WERI-Rb-1 (cell line): ENCODE measurements at regions not wholly inside any gene's neighbourhood (a gene's known extent, or its start where the extent isn't known, plus 50 kb on each side); places are given as distances from the start of the nearest gene placed in this dataset.

Experiments
- DNase-seq: peaks from one replicate; pipeline ENCODE4 v3.0.0-alpha.2; 2020
- H3K27ac ChIP-seq: fragments of 250-450 bp; sonication (Bioruptor Pico); 2 replicates; pipeline ENCODE4 v1.5.1; 2020; ENCODE audit warnings: mild to moderate bottlenecking, moderate library complexity
- H3K27me3 ChIP-seq: fragments of 250-450 bp; sonication (Bioruptor Pico); 2 replicates; pipeline ENCODE4 v1.5.1; 2021; ENCODE audit warnings: mild to moderate bottlenecking, low read depth, moderate library complexity; ENCODE audit not compliant: insufficient read depth, severe bottlenecking
- H3K36me3 ChIP-seq: fragments of 250-450 bp; sonication (Bioruptor Pico); 2 replicates; pipeline ENCODE4 v1.5.1; 2020; ENCODE audit warnings: mild to moderate bottlenecking, moderate library complexity
- H3K4me3 ChIP-seq: 2 replicates; pipeline ENCODE4 v1.5.1; 2011; ENCODE audit warnings: low read depth, mild to moderate bottlenecking, control low read depth, low read length
- H3K9me3 ChIP-seq: fragments of 250-450 bp; sonication (Bioruptor Pico); 2 replicates; pipeline ENCODE4 v1.5.1; 2021; ENCODE audit warnings: mild to moderate bottlenecking, moderate library complexity; ENCODE audit not compliant: severe bottlenecking
- TF ChIP-seq, protein P1 (sequence below): IDR thresholded peaks from 2 replicates; pipeline ENCODE4 v1.5.1; 2011; ENCODE audit warnings: low read depth, mild to moderate bottlenecking, control low read depth, inconsistent platforms, low read length

DNA sequence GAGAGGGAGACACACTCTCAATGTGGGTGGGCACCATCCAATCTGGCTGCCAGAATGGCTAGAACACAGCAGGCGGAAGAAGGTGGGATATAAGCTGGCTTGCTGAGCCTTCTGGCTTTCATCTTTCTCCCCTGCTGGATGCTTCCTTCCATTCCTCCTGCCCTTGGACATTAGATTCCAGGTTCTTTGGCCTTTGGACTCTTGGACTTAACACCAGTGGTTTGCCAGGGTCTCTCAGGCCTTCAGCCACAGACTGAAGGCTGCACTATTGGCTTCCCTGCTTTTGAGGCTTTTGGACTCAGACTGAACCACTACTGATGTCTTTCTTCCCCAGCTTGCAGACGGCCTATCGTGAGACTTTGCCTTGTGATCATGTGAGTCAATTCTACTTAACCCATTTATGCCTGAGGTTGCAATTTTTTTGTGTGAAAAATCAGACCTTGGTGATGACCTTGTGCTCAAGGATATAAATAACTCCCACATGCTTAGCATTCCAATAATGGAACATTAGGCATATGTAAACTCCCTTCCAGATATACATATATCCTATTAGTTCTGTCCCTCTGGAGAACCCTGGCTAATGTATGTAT, 56.7 kb upstream of the CD55 start:
- Histone ChIP-seq H3K9me3 (no peaks in the 10 kb centered on the region), H3K27ac (no peak overlapping the region), H3K4me3 (no peak overlapping the region), H3K36me3 (no peaks in the 10 kb centered on the region), H3K27me3 (peaks cover 98% of the 10 kb centered on the region)
- TF ChIP-seq, protein P1, sequence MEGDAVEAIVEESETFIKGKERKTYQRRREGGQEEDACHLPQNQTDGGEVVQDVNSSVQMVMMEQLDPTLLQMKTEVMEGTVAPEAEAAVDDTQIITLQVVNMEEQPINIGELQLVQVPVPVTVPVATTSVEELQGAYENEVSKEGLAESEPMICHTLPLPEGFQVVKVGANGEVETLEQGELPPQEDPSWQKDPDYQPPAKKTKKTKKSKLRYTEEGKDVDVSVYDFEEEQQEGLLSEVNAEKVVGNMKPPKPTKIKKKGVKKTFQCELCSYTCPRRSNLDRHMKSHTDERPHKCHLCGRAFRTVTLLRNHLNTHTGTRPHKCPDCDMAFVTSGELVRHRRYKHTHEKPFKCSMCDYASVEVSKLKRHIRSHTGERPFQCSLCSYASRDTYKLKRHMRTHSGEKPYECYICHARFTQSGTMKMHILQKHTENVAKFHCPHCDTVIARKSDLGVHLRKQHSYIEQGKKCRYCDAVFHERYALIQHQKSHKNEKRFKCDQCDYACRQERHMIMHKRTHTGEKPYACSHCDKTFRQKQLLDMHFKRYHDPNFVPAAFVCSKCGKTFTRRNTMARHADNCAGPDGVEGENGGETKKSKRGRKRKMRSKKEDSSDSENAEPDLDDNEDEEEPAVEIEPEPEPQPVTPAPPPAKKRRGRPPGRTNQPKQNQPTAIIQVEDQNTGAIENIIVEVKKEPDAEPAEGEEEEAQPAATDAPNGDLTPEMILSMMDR = no peak
- DNase-seq = no peak

DNA sequence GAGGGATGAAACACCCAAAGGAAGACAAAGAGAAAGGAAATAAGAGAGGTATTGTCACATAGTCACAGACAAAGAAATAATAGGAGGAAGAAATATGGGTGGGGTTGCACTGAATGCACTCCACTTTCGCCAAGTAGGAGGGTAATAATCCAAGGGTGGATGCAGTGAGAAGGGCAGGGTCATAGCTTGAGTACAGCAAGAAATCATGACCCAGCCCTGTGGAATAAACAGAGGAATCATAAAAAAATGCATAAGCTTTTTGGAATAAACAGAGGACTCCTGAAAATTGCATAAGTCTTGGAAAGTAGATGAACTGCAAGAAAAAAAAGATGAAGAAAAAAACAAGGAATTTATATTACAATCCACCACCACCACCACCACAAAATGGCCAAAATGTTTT, 53.1 kb upstream of the CD55 start:
- Histone ChIP-seq H3K27me3 (peaks cover 90% of the 10 kb centered on the region), H3K9me3 (no peaks in the 10 kb centered on the region), H3K27ac (no peak overlapping the region), H3K4me3 (no peak overlapping the region), H3K36me3 (no peaks in the 10 kb centered on the region)
- DNase-seq = no peak
- TF ChIP-seq, protein P1 = no peak

DNA sequence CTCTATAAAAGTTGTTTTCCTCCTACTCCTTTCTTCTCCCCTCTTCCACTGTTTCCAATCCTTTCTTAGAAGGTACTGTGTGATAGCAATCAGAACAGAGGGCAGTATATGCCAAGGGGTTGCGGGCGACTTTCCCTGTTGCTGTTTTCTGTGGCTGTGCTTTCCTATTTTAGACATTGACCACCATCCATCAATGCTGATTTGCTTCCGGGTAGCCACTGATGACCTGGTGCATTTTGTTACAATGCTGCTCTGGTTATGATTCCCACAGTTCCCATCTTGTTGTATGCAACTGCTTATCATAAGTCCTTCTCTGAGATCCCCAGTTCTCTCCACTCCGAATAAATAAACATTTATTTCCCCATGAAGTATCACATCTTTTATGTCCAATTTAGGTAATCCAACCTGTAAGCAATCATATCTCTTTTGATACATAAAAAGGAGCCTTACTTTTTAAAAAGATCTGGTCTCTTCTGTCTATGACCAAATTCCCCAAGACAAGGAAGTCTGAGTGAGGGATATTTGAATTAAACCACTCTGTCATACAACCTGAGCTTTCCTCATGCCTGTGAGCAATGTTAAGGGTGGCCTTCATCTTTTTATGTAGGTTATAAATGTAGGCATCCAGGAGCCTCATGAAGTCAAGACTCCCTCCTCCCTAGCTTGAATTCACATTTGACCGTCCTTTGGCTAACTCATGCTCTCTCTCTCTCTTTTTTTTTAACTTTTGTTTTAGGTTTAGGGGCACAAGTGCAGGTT, 52.5 kb upstream of the CD55 start:
- peaks cover 90% of the 10 kb centered on the region for H3K27me3 ChIP-seq
- no peak for DNase-seq
- TF ChIP-seq, protein P1 = no peak
- H3K27ac ChIP-seq = no peak overlapping the region
- H3K9me3 ChIP-seq = no peaks in the 10 kb centered on the region
- H3K4me3 ChIP-seq = no peak overlapping the region
- no peaks in the 10 kb centered on the region for H3K36me3 ChIP-seq
